CD8-positive, alpha-beta memory T cell (primary cell): ENCODE measurements at regions not wholly inside any gene's neighbourhood (a gene's known extent, or its start where the extent isn't known, plus 50 kb on each side); places are given as distances from the start of the nearest gene placed in this dataset.

Source experiments
- CTCF ChIA-PET: fragments of 350-600 bp; sonication (Branson Sonifier 250); formaldehyde crosslinking; loops from one replicate; lab custom pipeline; 2021; ENCODE audit warnings: antibody characterized with exemption; lab: Charles Lee
- POLR2A ChIA-PET: fragments of 350-600 bp; sonication (Branson Sonifier 250); formaldehyde crosslinking; loops from one replicate; lab custom pipeline; 2021; ENCODE audit warnings: antibody characterized with exemption; lab: Charles Lee
- DNase-seq, 5 donors: peaks; one replicate each; pipeline versions ENCODE4 v3.0.0 to v3.0.0-alpha.2; 2020 to 2022; ENCODE audit warnings: mixed read lengths in 1 of 5
- H3K27ac ChIP-seq: one replicate; pipeline ENCODE4 v1.7.0; 2013; ENCODE audit warnings: low read depth, mild to moderate bottlenecking, low read length, moderate library complexity
- H3K27me3 ChIP-seq: 2 replicates; pipeline ENCODE4 v1.7.0; 2013; ENCODE audit warnings: low read length, mild to moderate bottlenecking; ENCODE audit not compliant: insufficient read depth, poor library complexity, severe bottlenecking
- H3K36me3 ChIP-seq: 2 replicates; pipeline ENCODE4 v1.7.0; 2013; ENCODE audit warnings: mild to moderate bottlenecking, low read length, moderate library complexity; ENCODE audit not compliant: insufficient read depth
- H3K4me1 ChIP-seq: 2 replicates; pipeline ENCODE4 v1.7.0; 2013; ENCODE audit warnings: mild to moderate bottlenecking, low read length, moderate library complexity; ENCODE audit not compliant: insufficient read depth
- H3K4me3 ChIP-seq: 2 replicates; pipeline ENCODE4 v1.7.0; 2013; ENCODE audit warnings: mild to moderate bottlenecking, low read length
- H3K9me3 ChIP-seq: 2 replicates; pipeline ENCODE4 v1.7.0; 2013; ENCODE audit warnings: mild to moderate bottlenecking, low read length
- H3K27ac Mint-ChIP-seq, 8 donors: one replicate each; pipeline ENCODE4 v1.8.0; 2020 to 2021; ENCODE audit warnings: mixed read lengths in 8 of 8, mild to moderate bottlenecking in 6 of 8, inconsistent platforms in 3 of 8, moderate library complexity in 3 of 8
- H3K27me3 Mint-ChIP-seq, 2 donors: one replicate each; pipeline ENCODE4 v1.8.0; 2020 to 2021; ENCODE audit warnings: mixed read lengths in 2 of 2, mild to moderate bottlenecking in 1 of 2, moderate library complexity in 1 of 2
- H3K36me3 Mint-ChIP-seq, 3 donors: one replicate each; pipeline ENCODE4 v1.8.0; 2020 to 2021; ENCODE audit warnings: mixed read lengths in 3 of 3, inconsistent platforms in 1 of 3, mild to moderate bottlenecking in 1 of 3
- H3K4me1 Mint-ChIP-seq, 3 donors: one replicate each; pipeline ENCODE4 v1.8.0; 2020 to 2021; ENCODE audit warnings: mixed read lengths in 3 of 3, inconsistent platforms in 1 of 3, mild to moderate bottlenecking in 1 of 3
- H3K4me3 Mint-ChIP-seq, 7 donors: one replicate each; pipeline ENCODE4 v1.8.0; 2020 to 2021; ENCODE audit warnings: mixed read lengths in 7 of 7, mild to moderate bottlenecking in 6 of 7, moderate library complexity in 4 of 7, inconsistent platforms in 2 of 7
- H3K9me3 Mint-ChIP-seq, 5 donors: one replicate each; pipeline ENCODE4 v1.8.0; 2020 to 2022; ENCODE audit warnings: mixed read lengths in 5 of 5, mild to moderate bottlenecking in 3 of 5, moderate library complexity in 2 of 5, inconsistent platforms in 1 of 5

DNA sequence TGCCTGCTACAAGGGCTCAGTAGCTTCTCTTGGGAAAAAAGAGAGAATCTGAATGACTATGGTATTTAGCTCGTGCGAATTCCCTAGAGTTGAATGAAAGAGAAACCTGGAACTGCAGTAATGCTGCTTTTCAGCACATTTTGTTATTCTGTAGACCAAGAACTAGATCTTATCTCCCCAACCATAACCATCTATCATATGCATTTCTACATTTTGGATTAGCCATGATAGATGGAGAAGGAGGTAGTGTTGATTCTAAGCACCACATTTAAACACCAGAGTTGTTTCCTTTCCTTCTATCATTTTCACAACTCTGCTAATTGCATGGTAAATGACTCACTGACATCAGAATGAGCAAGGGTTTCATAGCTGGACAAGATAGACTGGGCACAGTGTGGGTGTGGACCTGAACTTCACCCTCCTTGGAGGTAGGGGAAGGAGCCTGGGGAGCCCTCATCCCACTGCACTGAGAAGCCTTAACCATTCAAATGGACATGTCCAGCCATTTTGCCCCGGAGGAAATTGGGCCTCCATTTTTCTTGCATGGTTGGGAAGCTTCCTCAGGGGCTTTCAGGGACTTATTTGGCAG lies 55.3 kb upstream of the BMPER start:
- H3K36me3 Mint-ChIP-seq = no peaks in the 10 kb centered on the region
- no peak overlapping the region for H3K27ac ChIP-seq
- H3K4me3 ChIP-seq = no peak overlapping the region
- H3K27me3 ChIP-seq = no peaks in the 10 kb centered on the region
- CTCF ChIA-PET = no interaction called here
- peaks cover 2 to 17% of the 10 kb centered on the region in 2 donors for H3K27me3 Mint-ChIP-seq
- no peak overlapping the region for H3K4me3 Mint-ChIP-seq
- no peak overlapping the region for H3K27ac Mint-ChIP-seq
- DNase-seq = no peak
- no peaks in the 10 kb centered on the region for H3K36me3 ChIP-seq
- peaks cover 0 to 7% (median 0%) of the 10 kb centered on the region in 5 donors for H3K9me3 Mint-ChIP-seq
- H3K9me3 ChIP-seq = no peaks in the 10 kb centered on the region
- POLR2A ChIA-PET = no interaction called here
- H3K4me1 Mint-ChIP-seq = no peaks in the 10 kb centered on the region
- no peaks in the 10 kb centered on the region for H3K4me1 ChIP-seq

DNA sequence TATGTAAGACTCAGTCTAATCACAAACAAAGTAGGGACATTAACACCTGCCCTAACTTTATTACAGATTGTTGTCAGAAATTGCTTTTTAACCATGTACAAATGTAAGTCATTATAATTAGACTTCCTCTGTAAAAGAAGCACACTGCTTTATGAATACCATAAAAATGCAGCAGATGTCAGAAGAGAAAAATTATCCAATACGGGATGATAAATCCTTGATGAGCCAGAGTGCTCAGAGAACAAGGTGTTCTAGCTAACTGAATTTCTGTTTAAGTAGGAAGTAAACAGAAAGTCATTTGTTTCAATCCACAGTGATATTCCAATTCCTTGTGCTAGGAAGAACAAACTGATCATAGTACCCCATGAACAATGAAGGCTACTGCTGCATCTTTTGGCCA lies 54.6 kb upstream of the BMPER start:
- CTCF ChIA-PET = no interaction called here

DNA sequence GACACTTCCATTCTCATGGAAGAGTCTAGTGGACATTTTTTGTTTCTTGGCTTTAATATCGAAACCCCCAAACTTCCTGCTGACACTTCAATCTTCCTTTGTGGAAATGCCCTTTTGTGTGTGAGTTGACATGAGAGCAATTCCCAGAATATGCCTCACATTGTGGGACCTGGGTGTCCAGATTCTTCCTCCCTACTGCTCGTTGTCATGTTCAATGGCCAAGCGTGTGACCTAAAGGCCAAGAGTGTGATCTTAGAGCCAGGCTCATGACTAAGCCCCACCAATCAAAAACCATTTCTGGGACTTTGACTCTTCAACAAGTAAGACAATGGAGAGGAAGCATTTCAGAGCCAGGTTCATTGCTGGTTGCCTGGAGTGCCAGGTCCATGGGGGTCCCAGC lies 52.5 kb upstream of the BMPER start:
- Histone ChIP-seq H3K27ac (no peak overlapping the region), H3K4me1 (no peaks in the 10 kb centered on the region), H3K9me3 (no peaks in the 10 kb centered on the region), H3K4me3 (no peak overlapping the region), H3K27me3 (no peaks in the 10 kb centered on the region), H3K36me3 (no peaks in the 10 kb centered on the region)
- Mint-ChIP-seq H3K27me3 (peaks cover 2 to 21% of the 10 kb centered on the region in 2 donors), H3K4me1 (no peaks in the 10 kb centered on the region), H3K9me3 (peaks cover 0 to 4% (median 0%) of the 10 kb centered on the region in 5 donors), H3K27ac (no peak overlapping the region), H3K4me3 (no peak overlapping the region), H3K36me3 (peaks cover 0 to under 1% (median 0%) of the 10 kb centered on the region in 3 donors)
- ChIA-PET CTCF (interaction anchor here (1.4 kb wide), 1 partner anchor 16 kb away, joined by 3 read pairs; no protein-coding TSS in a partner anchor), POLR2A (no interaction called here)
- no peak for DNase-seq

More for the DNA sequence above, 54.6 kb upstream of the BMPER start:
- H3K36me3 Mint-ChIP-seq = no peaks in the 10 kb centered on the region
- H3K4me1 Mint-ChIP-seq = no peaks in the 10 kb centered on the region
- H3K9me3 Mint-ChIP-seq = peaks cover 0 to 7% (median 0%) of the 10 kb centered on the region in 5 donors
- peaks cover 2 to 17% of the 10 kb centered on the region in 2 donors for H3K27me3 Mint-ChIP-seq
- H3K4me3 Mint-ChIP-seq = no peak overlapping the region
- Histone ChIP-seq H3K36me3 (no peaks in the 10 kb centered on the region), H3K4me1 (no peaks in the 10 kb centered on the region), H3K4me3 (no peak overlapping the region), H3K27ac (no peak overlapping the region), H3K27me3 (no peaks in the 10 kb centered on the region), H3K9me3 (no peaks in the 10 kb centered on the region)
- no peak for DNase-seq
- no peak overlapping the region for H3K27ac Mint-ChIP-seq
- POLR2A ChIA-PET = no interaction called here

DNA sequence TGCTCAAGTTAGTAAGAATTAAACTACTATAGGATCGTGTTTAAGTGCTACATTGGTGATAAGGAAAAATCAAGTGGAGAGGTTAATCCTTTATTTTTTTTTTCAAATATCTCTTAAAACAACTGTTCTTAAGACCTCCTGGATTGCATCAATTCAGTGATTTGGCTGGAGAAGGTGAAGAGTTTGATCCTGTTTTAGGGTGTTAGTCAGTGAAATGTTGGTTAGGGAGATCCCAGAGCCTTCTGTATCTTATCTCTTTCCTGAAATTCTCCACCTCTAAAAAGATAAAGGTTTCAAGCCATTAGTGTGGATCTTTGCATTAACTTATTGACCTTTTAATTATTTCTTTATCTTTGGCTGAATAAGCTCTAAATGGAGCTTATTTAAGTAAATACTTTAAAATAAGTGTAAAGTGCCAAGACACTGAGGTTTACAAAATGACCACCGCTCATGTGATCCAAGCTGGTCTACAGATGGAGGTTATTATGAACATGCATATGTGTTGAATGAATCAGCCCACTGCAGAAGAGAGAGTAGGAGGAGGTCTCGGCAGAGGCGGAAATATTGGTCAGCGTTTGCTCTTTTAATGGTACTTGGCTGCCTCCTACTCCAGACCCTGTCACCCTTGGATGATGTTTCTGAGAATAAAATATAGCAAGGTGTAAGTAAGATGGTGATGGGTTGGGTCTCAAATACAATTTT lies 51.8 kb upstream of the BMPER start:
- CTCF ChIA-PET = interaction anchor here (1.4 kb wide), 1 partner anchor 16 kb away, joined by 3 read pairs; no protein-coding TSS in a partner anchor
- H3K36me3 Mint-ChIP-seq = peaks cover 0 to 6% (median 0%) of the 10 kb centered on the region in 3 donors

DNA sequence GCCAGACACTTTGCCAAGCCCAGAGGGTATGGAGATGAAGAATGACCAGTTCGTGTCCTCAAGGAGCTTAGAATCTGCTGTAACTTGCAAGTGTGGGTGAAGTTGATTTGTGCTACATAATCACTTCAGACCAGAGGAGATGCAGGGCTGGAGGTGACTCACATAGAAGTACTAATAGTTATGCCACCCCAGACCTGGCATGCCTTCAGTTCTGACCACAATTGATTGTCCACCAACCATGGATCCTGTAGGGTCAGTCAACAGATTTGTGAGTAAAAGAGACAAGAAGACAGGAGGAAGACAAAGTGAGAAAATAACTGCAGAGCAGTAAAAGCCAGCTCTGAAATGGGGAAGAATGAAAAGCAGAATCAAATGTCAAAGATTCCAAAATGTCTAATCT lies 51.2 kb upstream of the BMPER start:
- H3K4me1 ChIP-seq = no peaks in the 10 kb centered on the region
- H3K36me3 ChIP-seq = no peaks in the 10 kb centered on the region
- no peaks in the 10 kb centered on the region for H3K9me3 ChIP-seq
- H3K27ac ChIP-seq = no peak overlapping the region
- CTCF ChIA-PET = interaction anchor here (1.4 kb wide), 1 partner anchor 17 kb away, joined by 3 read pairs; no protein-coding TSS in a partner anchor
- H3K27ac Mint-ChIP-seq = peak overlapping the region in 1 of 8 donors; percentile 61
- H3K27me3 ChIP-seq = no peaks in the 10 kb centered on the region
- peaks cover 0 to 4% (median 0%) of the 10 kb centered on the region in 5 donors for H3K9me3 Mint-ChIP-seq
- peaks cover 3 to 23% of the 10 kb centered on the region in 2 donors for H3K27me3 Mint-ChIP-seq
- H3K4me3 ChIP-seq = no peak overlapping the region
- DNase-seq = no peak
- H3K36me3 Mint-ChIP-seq = peaks cover 0 to 6% (median 0%) of the 10 kb centered on the region in 3 donors
- no peak overlapping the region for H3K4me3 Mint-ChIP-seq
- POLR2A ChIA-PET = no interaction called here
- H3K4me1 Mint-ChIP-seq = no peaks in the 10 kb centered on the region

More for the DNA sequence above, 51.8 kb upstream of the BMPER start:
- DNase-seq = no peak
- H3K27ac ChIP-seq = no peak overlapping the region
- no peaks in the 10 kb centered on the region for H3K4me1 ChIP-seq
- Mint-ChIP-seq H3K27ac (no peak overlapping the region), H3K9me3 (peaks cover 0 to 4% (median 0%) of the 10 kb centered on the region in 5 donors), H3K4me1 (no peaks in the 10 kb centered on the region), H3K27me3 (peaks cover 3 to 23% of the 10 kb centered on the region in 2 donors), H3K4me3 (no peak overlapping the region)
- no peaks in the 10 kb centered on the region for H3K36me3 ChIP-seq
- POLR2A ChIA-PET = no interaction called here
- H3K4me3 ChIP-seq = no peak overlapping the region
- no peaks in the 10 kb centered on the region for H3K9me3 ChIP-seq
- no peaks in the 10 kb centered on the region for H3K27me3 ChIP-seq

DNA sequence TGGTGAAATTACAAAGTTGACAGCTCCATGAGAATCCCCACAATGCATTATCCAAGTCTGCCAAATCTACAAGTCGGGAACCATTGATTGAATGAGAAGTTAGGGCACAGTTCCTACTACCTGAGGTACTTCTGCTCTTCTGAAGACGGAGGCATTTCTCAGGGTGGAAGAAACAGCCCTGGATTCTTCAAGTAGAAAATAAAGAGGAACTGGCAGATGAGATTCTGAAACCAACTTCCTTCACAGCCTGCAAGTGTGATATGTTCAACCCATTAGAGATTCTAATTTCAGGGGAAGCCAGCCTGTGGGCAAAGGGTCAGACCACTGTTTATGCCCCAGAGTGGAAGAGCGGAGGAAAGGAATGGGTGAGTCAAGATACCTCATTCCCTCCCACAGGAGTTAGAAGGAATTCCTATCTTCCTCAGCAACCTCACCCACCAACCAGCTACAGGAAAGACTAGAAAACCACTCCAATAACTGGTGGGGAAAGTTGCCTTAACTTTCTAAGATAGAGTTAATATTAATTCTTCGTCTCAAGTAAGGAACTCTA lies 50.5 kb upstream of the BMPER start:
- ChIA-PET POLR2A (no interaction called here), CTCF (no interaction called here)
- Mint-ChIP-seq H3K4me1 (no peaks in the 10 kb centered on the region), H3K27me3 (peaks cover 3 to 26% of the 10 kb centered on the region in 2 donors), H3K4me3 (no peak overlapping the region), H3K36me3 (peaks cover 0 to 6% (median 0%) of the 10 kb centered on the region in 3 donors), H3K9me3 (peaks cover 0 to 4% (median 0%) of the 10 kb centered on the region in 5 donors), H3K27ac (no peak overlapping the region)
- H3K27me3 ChIP-seq = no peaks in the 10 kb centered on the region
- no peaks in the 10 kb centered on the region for H3K4me1 ChIP-seq
- no peak overlapping the region for H3K4me3 ChIP-seq
- no peaks in the 10 kb centered on the region for H3K9me3 ChIP-seq
- no peaks in the 10 kb centered on the region for H3K36me3 ChIP-seq
- H3K27ac ChIP-seq = no peak overlapping the region
- DNase-seq = no peak
